H9 (cell line): ENCODE measurements at regions not wholly inside any gene's neighbourhood (a gene's known extent, or its start where the extent isn't known, plus 50 kb on each side); places are given as distances from the start of the nearest gene placed in this dataset.
"Not testable (repeated sequence)": the region's sequence is repeated elsewhere in the genome, so short reads cannot be mapped to it uniquely, and the experiment has no call there.

ENCODE experiments used
- DNase-seq: peaks from one replicate; pipeline ENCODE4 v3.0.0-alpha.2; 2017
- H2AFZ ChIP-seq: one replicate; pipeline ENCODE4 v1.6.1; 2013; ENCODE audit warnings: mild to moderate bottlenecking, low read length, control low read depth, moderate library complexity
- H2AK5ac ChIP-seq: 2 replicates; pipeline ENCODE4 v1.6.1; 2013; ENCODE audit warnings: low read length, control low read depth, mixed read lengths; ENCODE audit not compliant: insufficient read length
- H2BK120ac ChIP-seq: one replicate; pipeline ENCODE4 v1.6.1; 2013; ENCODE audit warnings: low read depth, mild to moderate bottlenecking, low read length, control low read depth, inconsistent platforms; ENCODE audit not compliant: poor library complexity, severe bottlenecking
- H2BK12ac ChIP-seq: 2 replicates; pipeline ENCODE4 v1.6.1; 2013; ENCODE audit warnings: low read length, control low read depth, mixed read lengths, low read depth; ENCODE audit not compliant: insufficient read length
- H2BK15ac ChIP-seq: 2 replicates; pipeline ENCODE4 v1.6.1; 2013; ENCODE audit warnings: low read depth, low read length, control low read depth
- H2BK20ac ChIP-seq: one replicate; pipeline ENCODE4 v1.6.1; 2013; ENCODE audit warnings: low read depth, mild to moderate bottlenecking, low read length, control low read depth, inconsistent platforms; ENCODE audit not compliant: poor library complexity, severe bottlenecking
- H2BK5ac ChIP-seq: 2 replicates; pipeline ENCODE4 v1.6.1; 2013; ENCODE audit warnings: low read length, control low read depth, mixed read lengths; ENCODE audit not compliant: insufficient read length
- H3K14ac ChIP-seq: 2 replicates; pipeline ENCODE4 v1.6.1; 2013; ENCODE audit warnings: low read length, control low read depth; ENCODE audit not compliant: insufficient read depth
- H3K18ac ChIP-seq: 2 replicates; pipeline ENCODE4 v1.6.1; 2013; ENCODE audit warnings: low read depth, mild to moderate bottlenecking, mixed read lengths, low read length, control low read depth; ENCODE audit not compliant: insufficient read length
- H3K23ac ChIP-seq: 2 replicates; pipeline ENCODE4 v1.6.1; 2013; ENCODE audit warnings: low read length, control low read depth, mixed read lengths, low read depth; ENCODE audit not compliant: insufficient read length
- H3K23me2 ChIP-seq: 2 replicates; pipeline ENCODE4 v1.6.1; 2013; ENCODE audit warnings: low read depth, mild to moderate bottlenecking, mixed read lengths, low read length, control low read depth; ENCODE audit not compliant: insufficient read length, poor library complexity, severe bottlenecking
- H3K27ac ChIP-seq: 2 replicates; pipeline ENCODE4 v1.5.1; 2013; ENCODE audit warnings: low read length, control low read depth, mixed read lengths, low read depth; ENCODE audit not compliant: insufficient read length
- H3K27me3 ChIP-seq: 2 replicates; pipeline ENCODE4 v1.6.1; 2013; ENCODE audit warnings: low read length, control low read depth, inconsistent platforms; ENCODE audit not compliant: insufficient read depth
- H3K4ac ChIP-seq: 2 replicates; pipeline ENCODE4 v1.6.1; 2013; ENCODE audit warnings: low read depth, mild to moderate bottlenecking, control low read depth, inconsistent platforms, low read length, moderate library complexity
- H3K4me1 ChIP-seq: 2 replicates; pipeline ENCODE4 v1.6.1; 2013; ENCODE audit warnings: low read length, control low read depth, inconsistent platforms; ENCODE audit not compliant: insufficient read depth
- H3K4me2 ChIP-seq: 2 replicates; pipeline ENCODE4 v1.6.1; 2013; ENCODE audit warnings: low read length, control low read depth, mixed read lengths; ENCODE audit not compliant: insufficient read length, insufficient read depth
- H3K56ac ChIP-seq: 2 replicates; pipeline ENCODE4 v1.6.1; 2013; ENCODE audit warnings: low read depth, mild to moderate bottlenecking, mixed read lengths, low read length, control low read depth; ENCODE audit not compliant: insufficient read length
- H3K79me1 ChIP-seq: 2 replicates; pipeline ENCODE4 v1.6.1; 2013; ENCODE audit warnings: low read depth, mild to moderate bottlenecking, moderate library complexity, low read length, control low read depth, inconsistent platforms; ENCODE audit not compliant: insufficient read depth, poor library complexity, severe bottlenecking
- H3K79me2 ChIP-seq: 2 replicates; pipeline ENCODE4 v1.6.1; 2013; ENCODE audit warnings: low read length, control low read depth, inconsistent platforms; ENCODE audit not compliant: insufficient read depth
- H3K9ac ChIP-seq: 2 replicates; pipeline ENCODE4 v1.6.1; 2013; ENCODE audit warnings: low read length, control low read depth, mixed read lengths; ENCODE audit not compliant: insufficient read length; ENCODE audit errors: extremely low read depth
- H3K9me3 ChIP-seq: one replicate; pipeline ENCODE4 v1.6.1; 2013; ENCODE audit warnings: low read depth, low read length, inconsistent platforms; ENCODE audit not compliant: control insufficient read depth
- H3T11ph ChIP-seq: one replicate; pipeline ENCODE4 v1.6.1; 2013; ENCODE audit warnings: mild to moderate bottlenecking, low read length, control low read depth, inconsistent platforms
- H4K20me1 ChIP-seq: one replicate; pipeline ENCODE4 v1.6.1; 2013; ENCODE audit not compliant: control insufficient read depth, insufficient read length, insufficient read depth
- H4K5ac ChIP-seq: 2 replicates; pipeline ENCODE4 v1.6.1; 2013; ENCODE audit warnings: low read depth, mild to moderate bottlenecking, mixed read lengths, low read length, control low read depth; ENCODE audit not compliant: insufficient read length
- H4K8ac ChIP-seq: replicated peaks from 2 replicates; pipeline ENCODE4 v1.6.1; 2013; ENCODE audit warnings: low read length, control low read depth, mixed read lengths, low read depth; ENCODE audit not compliant: insufficient read length
- H4K91ac ChIP-seq: 2 replicates; pipeline ENCODE4 v1.6.1; 2013; ENCODE audit warnings: low read depth, mild to moderate bottlenecking, moderate library complexity, mixed read lengths, low read length, control low read depth; ENCODE audit not compliant: insufficient read length
- H3K27ac Mint-ChIP-seq, 3 experiments: 2 replicates in 2 of 3; 3 replicates in 1 of 3; pipeline ENCODE4 v1.8.0; 2020 to 2021; ENCODE audit warnings: mixed read lengths in 3 of 3, mild to moderate bottlenecking in 1 of 3, moderate library complexity in 1 of 3
- H3K27me3 Mint-ChIP-seq: 2 replicates; pipeline ENCODE4 v1.8.0; 2021; ENCODE audit warnings: low read depth, mild to moderate bottlenecking, moderate library complexity, mixed read lengths
- H3K36me3 Mint-ChIP-seq, 3 experiments: 2 replicates in 2 of 3; 3 replicates in 1 of 3; pipeline ENCODE4 v1.8.0; 2020 to 2021; ENCODE audit warnings: low read depth in 3 of 3, mixed read lengths in 3 of 3; ENCODE audit not compliant: insufficient read depth in 1 of 3
- H3K4me1 Mint-ChIP-seq, 2 experiments: 2 replicates each; pipeline ENCODE4 v1.8.0; 2020; ENCODE audit warnings: mixed read lengths in 2 of 2
- H3K4me3 Mint-ChIP-seq, 2 experiments: 2 replicates in 1 of 2; 3 replicates in 1 of 2; pipeline ENCODE4 v1.8.0; 2020 to 2021; ENCODE audit warnings: mild to moderate bottlenecking in 2 of 2, mixed read lengths in 2 of 2, moderate library complexity in 1 of 2
- H3K9me3 Mint-ChIP-seq, 2 experiments: 2 replicates in 1 of 2; 3 replicates in 1 of 2; pipeline ENCODE4 v1.8.0; 2020; ENCODE audit warnings: mild to moderate bottlenecking in 2 of 2, mixed read lengths in 2 of 2, moderate library complexity in 1 of 2
- WGBS: extraction: QIAGEN DNeasy Blood & Tissue Kit; methylation state at CpG from one replicate; pipeline ENCODE4 v1.1.7; 2013; ENCODE audit warnings: missing lambda C conversion rate, low lambda C conversion rate, mixed read lengths; ENCODE audit not compliant: insufficient read length; ENCODE audit errors: extremely low coverage; 5-methylcytosine and 5-hydroxymethylcytosine counted together

DNA sequence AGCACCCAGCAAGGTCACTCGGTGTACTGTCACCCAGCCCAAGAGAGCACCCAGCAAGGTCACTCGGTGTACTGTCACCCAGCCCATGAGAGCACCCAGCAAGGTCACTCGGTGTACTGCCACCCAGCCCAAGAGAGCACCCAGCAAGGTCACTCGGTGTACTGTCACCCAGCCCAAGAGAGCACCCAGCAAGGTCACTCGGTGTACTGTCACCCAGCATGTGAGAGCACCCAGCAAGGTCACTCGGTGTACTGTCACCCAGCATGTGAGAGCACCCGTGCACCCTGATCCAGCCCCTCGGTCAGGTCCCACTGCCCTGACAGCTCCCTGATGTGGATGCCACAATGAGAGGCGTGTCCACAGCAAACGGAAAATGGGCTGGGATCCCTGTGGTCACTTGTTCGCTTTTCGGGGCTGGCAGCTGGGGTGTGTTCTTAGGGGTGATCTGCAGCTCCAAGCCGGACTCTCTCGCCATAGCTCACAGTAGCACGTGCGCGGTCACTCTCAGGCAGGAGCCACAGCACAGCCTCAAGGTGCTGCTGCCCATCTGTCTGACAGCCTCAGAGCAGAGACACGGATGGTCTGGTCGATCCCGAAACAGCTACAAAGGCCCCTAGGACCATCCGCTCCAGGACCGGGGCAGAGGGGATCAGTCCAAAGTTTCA lies 324.9 kb downstream of the ADGRD1 start:
- H3K23me2 ChIP-seq, H4K20me1 ChIP-seq, H3K36me3 Mint-ChIP-seq, H3K9me3 ChIP-seq, H2BK12ac ChIP-seq, H3K4me2 ChIP-seq, H3K79me2 ChIP-seq, H3K4me1 ChIP-seq, H2BK120ac ChIP-seq, H3T11ph ChIP-seq, H3K4ac ChIP-seq, H2AK5ac ChIP-seq, H3K4me3 Mint-ChIP-seq, H3K79me1 ChIP-seq, H3K56ac ChIP-seq, H2AFZ ChIP-seq, H4K91ac ChIP-seq, H4K8ac ChIP-seq, H3K23ac ChIP-seq, H3K27me3 ChIP-seq, H2BK15ac ChIP-seq, H3K27ac ChIP-seq, DNase-seq, H3K9ac ChIP-seq, H2BK5ac ChIP-seq, H3K9me3 Mint-ChIP-seq, H2BK20ac ChIP-seq, H3K27me3 Mint-ChIP-seq, H4K5ac ChIP-seq: not testable (repeated sequence)
- Mint-ChIP-seq H3K27ac (peak overlapping the region in 1 of 3 experiments; percentile 44; a peak in 2 of 7 replicates), H3K4me1 (peaks cover 6 to 19% of the 10 kb centered on the region in 2 experiments)
- peak overlapping the region; percentile 14 for H3K18ac ChIP-seq
- peak overlapping the region; percentile 3; the same call in 1 of the 2 replicates for H3K14ac ChIP-seq
- WGBS, result no CpG with 5 or more reads among the region's 22 CpGs
